Jurkat, Clone E6-1 (cell line): ENCODE measurements at regions not wholly inside any gene's neighbourhood (a gene's known extent, or its start where the extent isn't known, plus 50 kb on each side); places are given as distances from the start of the nearest gene placed in this dataset.
A peak's percentile ranks its signal among the peaks of the same experiment; 100 is the strongest.
"Not testable (repeated sequence)": the region's sequence is repeated elsewhere in the genome, so short reads cannot be mapped to it uniquely, and the experiment has no call there.

Experiments used
- DNase-seq: peaks from one replicate; pipeline ENCODE4 v3.0.0-alpha.2; 2011; ENCODE audit warnings: low read depth, low spot score
- H3K4me3 ChIP-seq: 2 replicates; pipeline ENCODE4 v1.5.1; 2011; ENCODE audit warnings: mild to moderate bottlenecking, low read length, control low read depth, moderate library complexity

GRCh38 chr5:155700333-155700732, 626.6 kb upstream of the SGCD start:
- H3K4me3 ChIP-seq, result no peak overlapping the region
- no peak for DNase-seq

GRCh38 chr5:155711882-155712281, 615.1 kb upstream of the SGCD start:
- H3K4me3 ChIP-seq, result no peak overlapping the region
- DNase-seq, result no peak

DNA sequence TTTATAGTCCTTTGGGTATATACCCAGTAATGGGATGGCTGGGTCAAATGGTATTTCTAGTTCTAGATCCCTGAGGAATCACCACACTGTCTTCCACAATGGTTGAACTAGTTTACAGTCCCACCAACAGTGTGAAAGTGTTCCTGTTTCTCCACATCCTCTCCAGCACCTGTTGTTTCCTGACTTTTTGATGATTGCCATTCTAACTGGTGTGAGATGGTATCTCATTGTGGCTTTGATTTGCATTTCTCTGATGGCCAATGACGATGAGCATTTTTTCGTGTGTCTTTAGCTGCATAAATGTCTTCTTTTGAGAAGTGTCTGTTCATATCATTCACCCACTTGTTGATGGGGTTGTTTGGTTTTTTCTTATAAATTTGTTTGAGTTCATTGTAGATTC, 612.5 kb upstream of the SGCD start:
- H3K4me3 ChIP-seq, DNase-seq: not testable (repeated sequence)

GRCh38 chr5:155726267-155726666, 600.7 kb upstream of the SGCD start:
- DNase-seq, result no peak

DNA sequence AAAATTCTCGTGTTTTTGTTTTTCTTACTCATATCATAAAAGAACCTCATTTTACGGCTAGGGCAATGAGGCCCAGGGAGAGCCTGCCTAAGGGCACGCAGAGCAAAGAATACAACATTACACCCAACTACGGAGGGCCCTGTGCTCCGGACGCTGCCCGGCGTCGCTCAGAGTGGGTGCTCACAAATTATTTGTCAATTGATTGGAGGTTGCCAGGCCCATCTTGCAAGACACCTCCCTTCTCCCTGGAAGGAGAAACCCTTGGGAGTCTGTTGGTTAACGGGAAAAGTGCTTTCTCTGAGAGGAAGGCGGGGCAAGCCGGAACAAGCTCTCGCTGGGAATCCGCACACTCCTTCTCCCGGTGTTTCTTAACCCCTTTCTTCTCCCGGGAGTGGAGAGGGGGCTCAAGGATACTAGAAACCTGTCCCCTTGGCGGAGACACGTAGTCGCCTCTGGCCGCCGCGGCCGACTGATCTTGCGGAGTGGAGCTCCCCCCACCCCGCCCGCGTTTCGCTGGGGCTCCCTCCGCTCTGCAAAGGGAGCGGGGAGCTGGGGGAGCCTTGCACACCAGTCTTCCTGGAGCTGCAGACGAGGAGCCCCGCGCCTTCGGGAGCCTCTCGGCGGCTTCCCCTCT, 599.3 kb upstream of the SGCD start:
- no peak overlapping the region for H3K4me3 ChIP-seq
- no peak for DNase-seq

More at GRCh38 chr5:155726267-155726666, 600.7 kb upstream of the SGCD start:
- H3K4me3 ChIP-seq, result no peak overlapping the region

DNA sequence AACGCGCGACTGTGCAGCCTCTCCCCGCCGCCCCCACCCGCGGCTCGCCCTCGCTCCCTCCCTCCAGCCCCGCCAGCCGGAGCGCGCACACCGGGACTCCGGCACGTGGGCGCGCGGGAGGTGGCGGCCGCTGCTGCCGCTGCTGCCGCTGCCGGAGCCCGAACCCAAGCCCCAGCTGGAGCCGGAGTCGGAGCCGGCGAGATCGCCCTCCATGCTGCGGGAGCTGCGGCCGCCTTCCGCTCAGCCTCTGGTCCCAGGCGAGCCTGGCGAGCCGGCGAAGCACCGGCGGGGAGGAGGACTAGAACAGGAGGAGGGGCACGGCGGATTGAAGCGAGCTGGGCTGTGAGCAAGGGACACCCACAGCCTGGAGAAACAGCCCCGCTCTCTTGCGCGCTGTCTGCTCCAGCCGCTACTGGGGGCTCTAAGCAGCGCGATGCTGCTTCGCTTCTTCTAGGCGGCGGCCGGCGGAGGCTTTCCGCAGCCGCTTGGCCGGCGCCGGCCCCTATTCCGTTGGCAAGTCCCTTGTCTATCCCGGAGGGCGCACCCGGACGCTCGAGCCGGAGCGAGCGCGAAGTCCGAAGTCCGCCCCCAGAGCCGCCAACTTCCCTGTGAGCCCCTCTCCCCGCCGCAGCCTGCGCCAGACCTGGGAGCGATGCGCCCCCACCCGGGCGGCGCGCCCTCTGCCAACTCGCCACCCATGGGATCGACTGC, 598.7 kb upstream of the SGCD start:
- no peak overlapping the region for H3K4me3 ChIP-seq
- DNase-seq, result no peak

- DNase-seq, result no peak
These were observed 597.9 kb upstream of the SGCD start for GRCh38 chr5:155728857-155729683.

GRCh38 chr5:155729684-155730059, 597.3 kb upstream of the SGCD start:
- DNase-seq, result no peak
- no peak overlapping the region for H3K4me3 ChIP-seq

More at GRCh38 chr5:155728857-155729683, 597.9 kb upstream of the SGCD start:
- H3K4me3 ChIP-seq, result no peak overlapping the region

DNA sequence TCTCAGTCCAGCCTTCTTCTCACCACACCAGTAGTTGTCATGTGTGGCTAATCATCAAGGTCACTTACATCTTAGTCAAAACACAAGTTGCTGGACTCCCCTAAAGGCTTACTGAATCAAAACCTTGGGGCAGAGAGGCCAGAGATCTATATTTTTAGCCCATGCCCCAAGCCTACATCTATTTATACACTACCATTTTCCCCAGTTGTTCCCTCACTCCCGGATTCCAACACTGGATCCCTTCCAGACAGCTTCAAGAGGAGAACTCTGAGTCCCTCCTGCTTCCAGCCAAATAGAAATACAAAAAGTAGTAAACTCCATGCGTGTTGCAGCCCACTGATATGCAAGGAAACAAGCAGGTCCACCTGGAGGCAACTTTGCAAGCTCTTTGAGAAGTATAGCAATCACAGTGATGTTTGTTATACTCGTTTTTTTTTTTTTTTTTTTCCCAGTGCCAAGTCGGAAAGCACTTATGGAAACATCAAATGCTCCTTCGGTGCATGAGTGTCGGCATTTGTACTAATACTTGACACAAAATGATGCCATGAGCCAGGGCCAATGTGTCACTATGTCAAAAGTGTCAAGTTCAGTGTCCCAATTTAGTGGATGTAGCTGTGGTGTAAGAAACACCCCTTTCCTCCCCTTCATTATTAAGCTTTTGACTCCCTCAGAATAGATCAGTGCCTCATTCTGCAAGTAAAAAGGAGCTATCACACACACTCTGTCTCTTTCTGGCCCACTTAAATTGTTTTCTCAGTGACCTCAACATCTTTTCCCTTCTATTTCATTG, 594.2 kb upstream of the SGCD start:
- no peak overlapping the region for H3K4me3 ChIP-seq
- no peak for DNase-seq

DNA sequence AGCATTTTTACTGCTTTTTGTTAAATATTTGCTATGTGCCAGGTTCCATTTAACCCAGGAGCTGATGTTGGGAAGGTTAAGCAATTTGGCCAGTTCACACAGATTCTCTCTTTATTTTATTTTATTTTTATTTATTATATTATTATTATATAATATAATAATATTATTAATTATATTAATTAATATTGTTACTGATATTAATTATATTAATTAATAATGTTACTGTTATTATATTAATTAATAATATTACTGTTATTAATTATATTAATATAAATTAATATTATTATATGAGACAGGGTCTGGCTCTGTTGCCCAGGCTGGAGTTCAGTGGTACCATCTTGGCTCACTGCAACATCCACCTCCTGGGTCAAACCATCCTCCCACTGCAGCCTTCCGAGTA, 593.0 kb upstream of the SGCD start:
- no peak for DNase-seq
- H3K4me3 ChIP-seq, result no peak overlapping the region

GRCh38 chr5:155735388-155735787, 591.6 kb upstream of the SGCD start:
- no peak overlapping the region for H3K4me3 ChIP-seq
- DNase-seq, result no peak

DNA sequence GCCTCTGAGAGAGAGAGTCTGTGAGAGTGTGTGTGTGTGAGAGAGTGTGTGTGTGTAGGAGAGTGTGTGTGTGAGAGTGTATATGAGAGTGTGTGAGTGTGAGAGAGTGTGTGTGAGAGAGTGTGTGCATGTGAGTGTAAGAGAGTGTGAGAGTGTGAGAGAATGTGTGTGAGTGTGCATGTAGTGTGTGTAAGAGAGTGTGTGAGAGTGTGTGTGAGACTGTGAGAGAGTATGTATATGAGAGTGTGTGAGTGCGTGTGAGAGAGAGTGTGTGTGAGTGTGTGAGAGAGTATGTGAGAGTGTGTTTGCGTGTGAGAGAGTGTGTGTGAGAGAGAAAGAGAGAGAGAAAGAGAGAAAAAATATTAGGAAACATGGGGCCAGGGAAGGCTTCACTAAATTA, 588.3 kb upstream of the SGCD start:
- no peak overlapping the region for H3K4me3 ChIP-seq
- no peak for DNase-seq

- DNase-seq, result peak; percentile 26
- no peak overlapping the region for H3K4me3 ChIP-seq
These were observed 580.5 kb upstream of the SGCD start for GRCh38 chr5:155746367-155747038.

GRCh38 chr5:155750101-155750500, 576.9 kb upstream of the SGCD start:
- DNase-seq, result no peak
- H3K4me3 ChIP-seq, result no peak overlapping the region

DNA sequence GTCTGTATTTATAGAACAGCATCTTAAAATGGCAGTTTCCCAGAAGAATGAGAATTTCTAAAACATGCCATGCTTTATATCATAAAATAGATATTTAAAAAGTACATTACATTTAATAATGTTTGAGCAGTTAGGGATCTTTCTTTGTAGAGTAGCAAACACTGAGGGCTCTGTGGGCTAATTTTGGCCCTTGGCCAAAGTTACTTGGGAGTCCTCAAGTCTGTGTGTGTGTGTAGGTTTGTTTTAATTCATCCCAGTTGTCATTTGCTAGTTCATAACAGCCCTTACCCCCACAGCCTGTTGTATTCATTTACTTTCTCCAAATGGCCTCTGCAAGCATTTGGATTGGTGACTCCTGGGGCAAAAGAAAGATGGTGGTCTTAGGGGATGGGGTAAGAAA, 576.4 kb upstream of the SGCD start:
- no peak overlapping the region for H3K4me3 ChIP-seq
- DNase-seq, result no peak

DNA sequence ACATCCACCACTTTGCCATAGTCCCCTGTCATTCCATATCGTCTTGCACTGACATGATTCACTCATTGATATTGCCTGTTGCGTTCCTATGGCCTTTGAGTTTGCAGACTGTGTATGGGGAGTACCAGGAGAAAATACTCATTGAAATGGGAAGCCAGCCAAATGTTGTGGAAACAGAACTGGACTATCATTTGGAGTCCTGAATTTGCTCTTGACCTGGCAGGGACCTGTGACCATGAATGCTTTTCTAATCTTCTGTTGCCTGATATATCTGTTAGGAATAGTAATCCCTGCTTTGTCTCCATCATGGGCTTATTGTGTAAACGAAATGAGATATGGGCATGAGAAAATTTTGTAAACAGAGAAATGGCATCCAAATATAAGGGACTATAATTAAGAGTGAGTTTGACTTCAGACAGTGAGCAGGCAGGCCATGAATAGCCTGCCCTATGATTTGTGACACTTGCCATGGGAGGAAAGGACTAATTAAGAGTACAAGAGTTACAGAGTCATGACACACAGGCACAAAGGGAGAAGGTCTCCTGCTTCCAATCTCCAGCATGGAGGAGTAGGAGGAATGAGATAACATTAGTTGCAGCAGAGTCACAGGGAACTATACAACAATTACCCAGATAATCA, 572.9 kb upstream of the SGCD start:
- H3K4me3 ChIP-seq, result no peak overlapping the region
- DNase-seq, result no peak

GRCh38 chr5:155759252-155759651, 567.7 kb upstream of the SGCD start:
- no peak for DNase-seq

DNA sequence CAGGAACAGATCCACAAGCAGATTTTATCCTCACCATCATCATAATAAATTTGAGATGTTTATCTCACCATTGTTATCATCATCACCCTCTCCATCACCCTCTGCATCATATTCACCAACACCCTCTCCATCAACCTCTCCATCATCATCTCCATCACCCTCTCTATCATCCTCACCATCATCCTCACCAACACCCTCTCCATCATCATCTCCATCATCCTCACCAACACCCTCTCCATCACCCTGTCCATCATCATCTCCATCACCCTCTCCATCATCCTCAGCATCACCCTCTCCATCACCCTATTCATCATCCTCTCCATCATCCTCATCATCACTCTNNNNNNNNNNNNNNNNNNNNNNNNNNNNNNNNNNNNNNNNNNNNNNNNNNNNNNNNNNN, 567.0 kb upstream of the SGCD start:
- H3K4me3 ChIP-seq, result no peak overlapping the region
- no peak for DNase-seq

More at GRCh38 chr5:155759252-155759651, 567.7 kb upstream of the SGCD start:
- H3K4me3 ChIP-seq, result no peak overlapping the region
